HUDEP-2 (cell line): ENCODE measurements at regions not wholly inside any gene's neighbourhood (a gene's known extent, or its start where the extent isn't known, plus 50 kb on each side); places are given as distances from the start of the nearest gene placed in this dataset.
"Not testable (repeated sequence)": the region's sequence is repeated elsewhere in the genome, so short reads cannot be mapped to it uniquely, and the experiment has no call there.

ENCODE experiments used
- DNase-seq, 76 experiments: peaks; one replicate each; lab custom pipeline; 2025; ENCODE audit not compliant: unreplicated experiment in 76 of 76; lab: John Stamatoyannopoulos, UW

DNA sequence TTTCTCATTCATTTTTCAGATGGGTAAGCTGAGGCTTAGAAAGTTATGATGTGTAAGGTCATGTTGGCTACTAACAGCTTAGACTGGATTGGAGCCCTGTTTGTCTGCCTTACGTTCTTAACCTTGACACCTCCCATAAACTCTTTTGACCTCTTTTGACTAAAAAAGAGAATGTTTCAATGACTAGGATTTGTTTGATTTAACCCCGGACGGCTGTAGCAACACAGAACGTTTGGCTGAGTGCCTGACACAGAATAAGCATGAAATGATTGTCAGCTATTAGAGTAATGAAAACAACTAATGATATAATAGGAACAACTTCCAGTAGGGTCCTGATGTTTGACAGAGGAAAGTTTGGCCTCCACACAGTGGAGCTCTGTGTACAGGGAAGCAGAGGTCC is 83.3 kb upstream of the PDZD8 start:
- DNase-seq, result no peak

DNA sequence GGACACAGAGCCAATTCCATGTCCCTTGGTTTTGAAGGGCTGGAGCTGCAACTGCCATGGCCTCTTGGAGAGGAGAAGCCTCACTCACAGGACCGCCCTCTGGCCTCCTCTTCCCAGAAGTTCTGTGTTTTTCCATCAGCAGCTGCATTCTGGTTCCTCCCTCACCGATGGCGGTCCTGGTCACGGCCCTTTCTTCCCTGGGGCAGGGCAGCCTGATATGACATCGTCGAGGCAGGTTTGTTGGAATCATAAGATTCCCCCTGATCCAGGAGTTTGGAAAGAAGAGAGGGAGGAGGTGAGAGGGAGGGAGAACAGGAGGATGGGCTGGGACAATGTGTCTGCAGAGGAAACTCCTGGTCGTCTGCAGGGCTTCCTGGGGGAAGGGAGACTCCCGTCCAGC is 82.7 kb upstream of the PDZD8 start:
- no peak for DNase-seq

DNA sequence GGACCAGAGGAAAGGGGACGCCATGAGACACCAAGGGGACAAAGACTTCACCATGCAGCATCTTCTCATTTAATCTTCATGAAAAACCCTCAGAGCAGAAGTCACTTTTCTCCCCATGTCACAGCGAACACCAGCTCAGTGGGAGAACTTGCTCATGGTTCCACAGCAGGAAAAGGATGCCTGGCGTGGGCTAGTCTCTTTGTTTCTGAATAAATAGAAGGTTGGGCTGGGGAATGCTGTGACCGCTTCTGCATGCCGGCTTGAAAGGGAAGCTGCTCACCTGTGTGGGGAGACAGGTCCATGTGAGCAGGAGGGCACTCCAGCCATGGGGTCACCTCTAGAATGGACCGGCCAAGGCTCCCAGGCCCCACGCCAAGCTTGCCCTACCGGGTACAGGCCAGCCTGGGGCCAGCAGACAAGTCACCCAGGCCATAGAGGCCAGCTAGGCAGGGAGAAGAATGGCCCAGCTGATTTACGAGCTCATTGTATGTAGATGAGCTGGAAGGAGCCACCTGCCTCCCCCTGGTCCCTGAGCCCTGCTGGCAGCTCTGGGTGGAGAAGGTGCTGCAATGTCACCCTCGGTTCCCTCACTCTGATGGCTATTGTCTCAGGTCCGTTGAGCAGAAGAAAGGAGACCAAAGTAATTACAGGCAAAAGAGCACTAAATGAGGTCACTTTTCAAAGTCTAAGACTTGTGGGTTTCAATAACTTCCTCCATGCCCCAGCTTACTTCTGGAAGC is 82.0 kb upstream of the PDZD8 start:
- no peak for DNase-seq

DNA sequence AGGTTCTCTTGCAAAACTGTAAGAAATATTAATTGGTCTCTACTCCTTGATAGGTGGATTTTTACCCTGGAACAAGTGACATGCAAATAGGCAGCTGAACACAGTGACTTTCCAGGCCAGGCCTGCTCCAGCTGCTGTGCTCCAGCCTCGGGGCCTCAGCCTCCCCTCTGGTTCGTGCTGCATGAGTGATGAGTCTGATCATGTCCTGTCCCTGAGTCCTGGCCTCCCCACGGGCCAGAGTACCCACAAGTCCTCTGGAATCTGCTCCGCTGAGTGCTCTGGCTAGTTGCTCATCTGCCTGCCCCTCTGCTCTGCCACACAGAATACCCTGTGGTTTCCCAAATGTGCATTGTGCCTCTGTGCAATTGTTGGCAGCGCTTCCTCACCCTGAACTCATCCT is 80.1 kb upstream of the PDZD8 start:
- no peak for DNase-seq

DNA sequence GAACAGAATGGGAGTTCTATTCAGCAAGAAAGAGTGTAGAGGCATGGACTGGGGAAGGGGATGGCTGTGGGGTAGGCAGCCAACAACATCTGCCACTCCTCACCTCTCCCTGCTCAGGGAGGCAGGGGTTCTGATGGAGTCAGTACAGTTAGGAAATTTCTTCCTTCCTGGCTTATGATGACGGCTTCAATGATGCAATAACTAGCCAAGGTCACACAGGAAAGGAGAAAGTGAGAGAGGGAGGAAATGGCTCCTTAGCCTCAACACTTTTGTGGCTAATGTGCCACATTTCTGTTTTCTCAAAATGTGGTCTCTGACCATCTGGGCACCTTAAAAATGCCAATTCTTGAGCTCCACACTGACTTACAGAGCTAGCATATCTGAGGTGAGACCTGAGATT is 79.3 kb upstream of the PDZD8 start:
- no peak for DNase-seq

DNA sequence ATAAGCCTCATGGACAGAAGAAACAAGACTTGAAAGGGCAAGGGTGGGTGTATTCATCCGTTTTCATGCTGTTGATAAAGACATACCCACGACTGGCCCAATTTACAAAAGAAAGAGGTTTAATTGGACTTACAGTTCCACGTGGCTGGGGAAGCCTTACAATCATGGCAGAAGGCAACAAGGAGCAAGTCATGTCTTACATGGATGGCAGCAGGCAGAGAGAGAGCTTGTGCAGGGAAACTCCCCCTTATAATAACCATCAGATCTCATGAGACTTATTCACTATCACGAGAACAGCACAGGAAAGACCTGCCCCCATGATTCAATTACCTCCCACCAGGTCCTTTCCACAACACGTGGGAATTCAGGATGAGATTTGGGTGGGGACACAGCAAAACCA is 78.2 kb upstream of the PDZD8 start:
- not testable (repeated sequence) for DNase-seq

DNA sequence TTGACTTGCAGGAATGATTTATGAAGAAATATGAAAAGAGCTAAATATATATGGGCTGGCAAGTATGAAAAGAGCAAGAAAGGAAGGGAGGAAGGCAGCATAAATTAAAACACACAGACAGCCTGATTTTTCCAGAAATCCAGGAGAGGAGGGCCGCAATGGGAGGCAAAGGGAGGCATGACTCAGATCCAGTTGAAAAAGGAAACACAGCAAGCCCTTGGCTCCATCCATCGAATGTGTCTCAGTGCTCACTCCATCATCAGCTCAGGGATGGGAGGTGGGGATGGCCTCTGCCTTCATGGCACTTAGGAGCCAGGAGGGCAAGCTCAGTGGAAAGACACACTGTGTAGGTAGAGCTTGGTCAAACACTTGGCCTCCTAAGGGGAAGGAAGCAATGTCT is 75.7 kb upstream of the PDZD8 start:
- DNase-seq, result no peak

DNA sequence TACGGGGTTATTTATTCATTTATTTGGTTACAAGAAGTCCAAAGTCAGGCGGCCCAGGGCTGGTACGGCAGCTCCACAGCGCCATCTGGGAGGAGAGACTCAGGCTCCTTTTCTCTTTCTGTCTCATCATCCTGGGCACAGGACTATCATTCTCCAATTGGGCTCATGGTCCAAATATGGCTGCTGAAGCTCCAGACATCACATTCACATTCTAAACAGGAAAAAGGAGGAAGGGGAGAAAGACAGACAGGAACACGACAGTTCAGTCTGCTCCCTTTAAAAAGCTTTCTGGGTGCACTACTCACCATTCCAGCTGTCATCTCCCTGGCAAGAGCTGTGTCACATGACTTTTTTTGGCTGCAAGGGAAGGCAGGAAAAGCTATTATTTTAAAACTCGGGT is 74.4 kb upstream of the PDZD8 start:
- peak in 7 of 76 experiments; percentile 3 to 26 (median 12) for DNase-seq

DNA sequence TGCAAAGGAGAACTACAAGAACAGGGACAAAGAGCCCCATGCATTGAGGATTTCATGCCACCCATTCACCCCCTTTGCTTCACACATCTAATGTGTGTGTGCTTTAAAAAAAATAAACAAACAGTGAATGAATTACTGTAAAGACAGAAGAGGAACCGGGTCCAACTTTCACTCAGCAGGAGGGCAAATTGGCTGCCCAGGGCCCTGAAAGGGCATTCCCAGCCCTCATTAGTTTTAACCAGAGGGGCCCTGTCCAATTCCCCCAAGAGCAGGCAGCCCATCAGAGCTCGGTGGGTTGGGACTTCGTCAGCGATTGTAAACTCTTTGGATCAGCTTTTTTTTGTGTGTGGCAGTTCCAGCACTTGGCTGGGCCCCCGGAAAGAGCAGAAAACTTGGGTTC is 73.6 kb upstream of the PDZD8 start:
- DNase-seq, result no peak

DNA sequence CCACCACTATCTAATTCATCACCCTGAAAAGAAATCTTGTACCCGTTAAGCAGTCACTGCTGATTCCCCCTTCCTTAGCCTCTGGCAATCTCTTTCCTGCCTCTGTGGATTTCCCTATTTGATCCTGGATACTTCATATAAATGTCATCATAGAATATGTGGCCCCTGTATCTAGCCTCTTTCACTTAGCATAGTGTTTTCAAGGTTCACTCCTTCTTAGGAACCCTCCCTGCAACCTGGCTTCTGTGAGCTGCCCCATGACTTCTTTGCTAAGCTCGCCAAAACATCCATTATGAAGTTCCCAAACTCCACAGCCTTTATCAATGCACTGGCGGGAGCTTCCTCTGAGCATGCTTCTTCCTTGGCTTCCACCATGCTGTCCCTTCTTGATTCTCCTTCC is 70.8 kb upstream of the PDZD8 start:
- DNase-seq, result no peak

DNA sequence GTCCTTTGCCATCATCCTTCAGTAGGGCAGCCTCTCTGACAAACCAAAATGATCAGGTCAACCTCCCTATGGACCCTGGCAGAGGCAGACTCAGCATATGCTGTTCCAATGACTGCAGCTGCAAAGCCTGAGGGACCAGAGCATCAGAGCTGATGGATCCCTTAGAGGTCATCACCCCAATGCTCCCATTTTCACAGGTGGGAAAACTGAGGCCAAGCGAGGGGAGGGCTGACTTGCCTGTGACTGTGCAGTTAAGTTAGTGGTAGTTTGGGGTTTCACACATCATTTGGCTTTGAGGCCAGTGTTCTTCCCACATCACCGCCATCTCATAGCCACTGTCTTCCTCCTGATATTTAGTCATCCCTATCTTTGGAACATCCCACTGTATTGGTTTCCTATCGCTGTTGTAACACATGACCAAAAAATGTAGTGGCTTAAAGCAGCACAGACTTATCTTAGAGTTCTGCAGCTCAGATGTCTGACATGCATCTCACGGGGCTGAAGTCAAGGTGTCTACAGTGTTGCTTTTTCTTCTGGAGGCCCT is 69.3 kb upstream of the PDZD8 start:
- no peak for DNase-seq

DNA sequence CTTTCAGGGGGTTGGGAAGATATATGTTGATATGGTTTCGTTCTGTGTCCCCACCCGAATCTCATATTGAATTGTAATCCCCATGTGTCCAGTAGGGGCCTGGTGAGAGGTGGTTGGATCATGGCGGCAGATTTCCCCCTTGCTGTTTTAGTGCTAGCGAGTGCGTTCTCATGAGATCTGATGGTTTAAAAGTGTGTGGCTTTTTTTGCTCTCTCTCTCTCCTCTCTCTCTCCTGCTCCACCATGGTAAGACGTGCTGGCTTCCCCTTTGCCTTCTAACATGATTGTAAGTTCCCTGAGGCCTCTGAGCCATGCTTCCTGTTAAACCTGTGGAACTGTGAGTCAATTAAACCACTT is 68.4 kb upstream of the PDZD8 start:
- no peak for DNase-seq

DNA sequence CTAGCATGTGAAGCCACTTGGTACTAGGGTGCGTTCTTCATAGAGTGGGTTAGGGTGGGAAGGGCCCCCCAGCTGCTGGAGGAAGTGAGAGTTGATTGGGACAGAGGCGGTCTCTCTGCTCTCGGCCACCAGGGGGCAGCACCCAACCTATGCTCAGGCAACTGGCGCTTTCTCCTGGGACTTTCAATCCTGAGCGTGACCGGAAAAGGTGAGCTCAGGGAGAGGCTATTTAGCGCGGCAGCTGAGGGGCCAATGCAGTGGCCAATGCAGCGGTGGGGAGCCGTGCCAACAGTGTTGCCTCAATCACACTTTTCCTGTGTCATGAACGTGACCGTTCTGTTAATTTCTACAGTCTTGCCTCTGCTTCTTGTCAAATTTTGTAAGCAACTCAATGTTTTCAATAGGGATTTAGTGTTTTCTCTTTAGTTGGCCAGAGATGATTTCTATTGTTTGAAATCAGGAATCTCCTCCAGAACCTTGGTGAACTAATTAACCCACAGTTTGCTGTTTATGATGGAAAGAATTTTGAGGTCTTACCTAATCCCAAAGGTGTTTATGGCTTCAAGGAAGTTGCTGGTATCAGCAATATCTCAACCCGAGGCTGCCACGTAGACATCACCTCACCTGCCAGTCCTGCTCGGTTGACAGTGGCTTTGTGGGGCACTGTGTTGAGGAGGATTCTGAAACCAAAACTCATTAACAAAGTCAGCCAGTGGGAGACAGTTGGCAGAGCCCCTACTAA is 67.9 kb upstream of the PDZD8 start:
- peak in 46 of 76 experiments; percentile 7 to 69 (median 35) for DNase-seq

DNA sequence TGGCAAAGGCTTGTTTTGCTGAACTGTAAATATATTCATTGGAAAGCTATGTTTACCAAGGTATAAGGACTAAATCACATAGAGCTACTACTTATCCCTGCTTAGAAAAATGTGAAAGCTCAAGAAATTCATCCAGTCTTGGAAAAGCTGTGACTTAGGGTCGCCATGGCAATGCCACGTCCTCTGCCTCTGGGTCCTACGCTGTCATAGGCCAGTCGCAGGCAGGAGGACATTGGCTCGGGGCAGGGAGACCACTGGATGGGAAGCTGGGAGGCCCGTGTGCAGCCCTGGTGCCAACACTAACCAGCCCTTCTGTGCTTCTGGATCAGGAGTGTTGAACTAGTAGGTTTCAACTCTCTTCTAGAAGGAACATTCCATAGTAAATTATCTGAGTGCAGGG is 67.3 kb upstream of the PDZD8 start:
- DNase-seq, result no peak

DNA sequence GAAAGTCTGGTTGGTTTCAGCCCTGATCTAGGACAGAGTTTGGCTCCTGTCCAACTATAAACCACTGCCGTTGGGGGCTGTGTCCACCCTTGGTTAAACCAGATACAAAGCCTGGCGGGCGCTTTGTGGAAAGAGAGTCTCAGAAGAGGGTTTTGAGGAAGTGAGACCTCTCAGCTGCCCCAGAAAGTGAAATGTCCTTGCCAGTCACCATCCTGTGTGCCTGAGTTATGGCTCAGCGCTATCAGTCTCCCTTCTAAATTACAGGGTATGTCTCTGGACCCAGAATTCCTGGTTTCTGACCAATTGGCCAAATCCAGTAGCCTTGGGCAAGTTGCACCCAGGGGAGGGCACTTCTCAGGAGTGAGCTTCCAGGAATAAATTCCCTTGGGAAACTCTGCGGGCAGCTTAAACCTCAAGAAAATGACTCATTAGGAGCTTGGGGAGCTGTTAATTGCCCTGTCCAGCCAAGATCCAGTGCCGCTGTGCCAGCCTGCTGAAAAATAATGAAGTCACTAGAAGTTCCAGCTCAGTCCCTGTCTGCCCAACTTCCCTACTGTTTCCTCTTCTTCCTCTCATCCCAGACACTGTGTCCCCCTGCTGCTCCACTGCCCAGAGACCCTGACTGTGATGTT is 66.7 kb upstream of the PDZD8 start:
- peak in 4 of 76 experiments; percentile 10 to 32 (median 24) for DNase-seq

DNA sequence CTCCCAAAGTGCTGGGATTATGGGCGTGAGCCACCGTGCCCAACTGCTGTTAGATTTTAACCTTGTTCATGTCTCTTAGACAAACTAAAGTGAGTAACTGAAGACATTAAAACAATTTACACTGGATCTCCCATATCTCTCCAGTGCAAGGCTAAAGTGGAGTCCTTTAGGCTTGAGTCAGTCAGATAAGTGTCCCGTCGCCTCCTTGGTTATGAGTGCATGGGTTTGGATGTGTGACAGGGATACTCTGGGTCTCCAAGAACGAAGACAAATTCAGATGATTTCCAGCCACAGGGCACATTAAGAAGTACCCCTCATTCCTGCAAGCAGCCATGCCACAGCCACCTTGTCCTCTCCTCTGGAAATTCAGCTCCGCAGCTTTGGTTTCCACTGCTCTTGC is 66.1 kb upstream of the PDZD8 start:
- DNase-seq, result no peak

DNA sequence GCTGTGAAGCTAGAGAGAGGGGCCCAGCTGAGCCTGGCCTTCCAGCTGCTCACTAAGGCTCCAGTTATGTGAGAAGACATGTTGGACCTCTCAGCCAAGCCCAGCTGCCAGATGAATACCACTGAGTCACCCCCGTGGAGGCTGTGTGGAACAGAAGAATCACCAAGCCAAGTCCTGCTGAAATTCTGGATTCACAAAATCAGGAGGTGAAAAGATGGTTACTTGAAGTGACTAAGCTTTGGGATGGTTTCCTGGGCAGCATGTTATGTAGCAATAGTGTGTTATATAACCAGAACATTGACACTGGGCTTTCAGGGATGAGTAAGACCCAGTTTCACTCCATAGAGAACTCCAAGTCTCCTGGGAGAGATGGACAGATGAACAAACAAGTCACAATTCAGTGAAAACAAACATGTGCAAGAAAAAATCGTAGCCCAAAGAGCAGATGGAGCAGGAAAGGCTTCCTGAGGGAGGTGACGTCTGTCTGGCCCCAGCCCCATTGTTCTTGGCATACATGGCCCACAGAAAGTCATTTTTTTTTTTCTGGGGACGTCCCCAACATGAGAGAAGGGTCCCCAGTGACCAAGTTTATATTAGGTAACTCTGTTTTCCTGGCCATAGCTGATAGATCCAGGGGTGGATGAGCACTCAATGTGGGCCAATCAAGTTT is 64.1 kb upstream of the PDZD8 start:
- DNase-seq, result no peak

DNA sequence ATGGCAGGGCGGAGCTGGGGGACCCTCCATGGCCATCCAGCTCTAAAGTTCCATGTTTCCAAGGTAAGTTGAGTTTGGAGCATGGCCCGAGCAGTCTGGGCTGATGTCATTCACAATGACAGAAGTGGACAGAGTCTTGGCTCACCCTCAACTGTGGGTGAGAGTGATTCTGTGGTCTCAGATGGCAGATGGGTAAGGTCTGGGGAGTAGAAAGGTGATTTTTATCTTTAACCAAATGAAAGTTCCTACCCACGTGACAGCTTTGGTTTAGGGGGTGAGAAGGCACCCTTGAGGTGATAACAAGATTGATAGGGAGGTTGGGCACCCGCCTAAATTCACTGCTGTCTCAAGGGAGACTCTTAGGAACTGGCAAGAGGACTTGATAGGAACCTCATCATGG is 57.6 kb upstream of the PDZD8 start:
- DNase-seq, result peak in 46 of 76 experiments; percentile 7 to 75 (median 44)

DNA sequence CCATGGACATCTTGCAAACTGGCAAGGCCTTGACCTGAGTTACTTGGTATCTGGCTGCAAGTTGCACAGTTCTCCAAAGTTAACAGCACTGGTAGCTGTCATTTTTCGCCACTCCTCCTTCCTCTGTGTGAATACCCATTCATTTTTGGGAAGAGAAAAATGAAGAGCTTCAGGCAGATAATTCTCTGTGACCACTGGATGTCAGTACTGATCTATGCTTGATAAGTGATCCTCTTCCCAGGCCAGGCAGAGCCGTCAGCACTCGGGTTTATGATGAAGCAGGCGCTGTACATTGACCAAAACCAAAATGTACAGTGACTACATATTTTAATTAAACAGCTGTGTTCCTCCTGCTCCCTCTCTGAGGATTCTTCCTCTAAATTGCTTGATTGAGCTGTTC is 55.9 kb upstream of the PDZD8 start:
- peak in 18 of 76 experiments; percentile 12 to 65 (median 32) for DNase-seq

DNA sequence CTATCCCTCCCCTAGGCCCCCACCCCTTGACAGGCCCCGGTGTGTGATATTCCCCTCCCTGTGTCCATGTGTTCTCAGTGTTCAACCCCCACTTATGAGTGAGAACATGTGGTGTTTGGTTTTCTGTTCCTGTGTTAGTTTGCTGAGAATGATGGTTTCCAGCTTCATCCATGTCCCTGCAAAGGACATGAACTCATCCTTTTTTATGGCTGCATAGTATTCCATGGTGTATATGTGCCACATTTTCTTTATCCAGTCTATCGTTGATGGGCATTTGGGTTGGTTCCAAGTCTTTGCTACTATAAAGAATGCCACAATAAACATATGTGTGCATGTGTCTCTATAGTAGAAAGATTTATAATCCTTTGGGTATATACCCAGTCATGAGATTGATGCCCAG is 55.3 kb upstream of the PDZD8 start:
- DNase-seq, result not testable (repeated sequence)

DNA sequence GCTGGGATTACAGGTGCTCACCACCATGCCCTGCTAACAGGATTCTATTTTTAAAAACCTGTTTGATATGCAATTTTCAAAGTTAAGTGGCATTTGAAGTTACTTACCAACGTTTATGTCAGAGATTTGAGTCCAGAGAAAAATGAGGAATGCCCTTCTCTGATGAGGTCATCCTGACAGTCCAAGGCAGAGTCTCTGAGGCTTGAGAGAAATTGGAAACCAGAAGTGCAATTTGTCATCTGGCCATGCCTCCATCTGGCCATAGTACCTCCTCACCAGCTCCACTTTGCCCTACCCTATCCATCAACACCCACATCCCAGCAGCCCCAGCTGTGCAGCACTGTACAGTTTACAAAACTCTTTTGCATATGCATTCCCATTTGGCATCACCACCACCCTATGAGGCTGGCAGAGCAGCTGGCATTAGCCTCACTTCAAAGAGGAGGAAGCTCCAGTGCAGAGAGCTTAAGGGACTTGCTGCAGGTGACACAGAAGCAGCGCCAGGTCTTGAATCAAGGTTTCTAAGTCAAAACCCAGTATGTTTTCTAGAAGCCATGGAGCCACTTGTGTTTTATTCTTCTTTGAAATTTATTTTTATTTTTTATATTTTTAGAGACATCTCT is 54.5 kb upstream of the PDZD8 start:
- no peak for DNase-seq
